ENCODE measurements at regions not wholly inside any gene's neighbourhood (a gene's known extent, or its start where the extent isn't known, plus 50 kb on each side); places are given as distances from the start of the nearest gene placed in this dataset.

DNA sequence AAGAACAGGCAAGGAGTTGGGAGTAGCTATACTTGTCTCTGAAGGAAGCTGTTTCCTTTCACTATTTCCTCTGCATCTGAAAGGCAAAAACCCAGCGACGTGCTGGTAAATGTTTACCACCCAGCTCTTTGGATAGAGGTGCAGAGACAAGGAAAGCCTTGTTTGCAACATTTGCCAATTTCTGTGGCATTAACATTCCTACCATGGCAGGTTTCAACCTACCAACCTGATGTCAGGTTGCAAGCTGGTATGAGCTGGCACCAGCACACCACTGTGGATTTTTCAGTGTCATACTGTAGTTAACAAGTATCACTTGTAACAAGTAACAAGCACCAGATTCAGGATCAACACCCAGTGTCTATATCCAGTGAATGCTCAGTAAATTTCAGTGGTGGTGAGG, 294.8 kb upstream of the TMPO start:
- TF ChIP-seq, protein P1, sequence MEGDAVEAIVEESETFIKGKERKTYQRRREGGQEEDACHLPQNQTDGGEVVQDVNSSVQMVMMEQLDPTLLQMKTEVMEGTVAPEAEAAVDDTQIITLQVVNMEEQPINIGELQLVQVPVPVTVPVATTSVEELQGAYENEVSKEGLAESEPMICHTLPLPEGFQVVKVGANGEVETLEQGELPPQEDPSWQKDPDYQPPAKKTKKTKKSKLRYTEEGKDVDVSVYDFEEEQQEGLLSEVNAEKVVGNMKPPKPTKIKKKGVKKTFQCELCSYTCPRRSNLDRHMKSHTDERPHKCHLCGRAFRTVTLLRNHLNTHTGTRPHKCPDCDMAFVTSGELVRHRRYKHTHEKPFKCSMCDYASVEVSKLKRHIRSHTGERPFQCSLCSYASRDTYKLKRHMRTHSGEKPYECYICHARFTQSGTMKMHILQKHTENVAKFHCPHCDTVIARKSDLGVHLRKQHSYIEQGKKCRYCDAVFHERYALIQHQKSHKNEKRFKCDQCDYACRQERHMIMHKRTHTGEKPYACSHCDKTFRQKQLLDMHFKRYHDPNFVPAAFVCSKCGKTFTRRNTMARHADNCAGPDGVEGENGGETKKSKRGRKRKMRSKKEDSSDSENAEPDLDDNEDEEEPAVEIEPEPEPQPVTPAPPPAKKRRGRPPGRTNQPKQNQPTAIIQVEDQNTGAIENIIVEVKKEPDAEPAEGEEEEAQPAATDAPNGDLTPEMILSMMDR (IDR thresholded peaks at IDR 0.05; ENCODE audit: low read depth, low read length, poor library complexity, severe bottlenecking), result no peak
- no peak for TF ChIP-seq EZH2phosphoT487 (IDR thresholded peaks at IDR 0.05; ENCODE audit: borderline replicate concordance, low read length)

Data from DOHH2 (cell line).